OCI-LY7 (cell line): ENCODE measurements at regions not wholly inside any gene's neighbourhood (a gene's known extent, or its start where the extent isn't known, plus 50 kb on each side); places are given as distances from the start of the nearest gene placed in this dataset.

Experiments
- EZH2phosphoT487 ChIP-seq: fragments of 200-600 bp; sonication (generic); IDR thresholded peaks from 2 replicates; pipeline ENCODE4 v1.6.1; 2018; ENCODE audit warnings: low read depth, borderline replicate concordance, mild to moderate bottlenecking, mixed run types, antibody characterized with exemption, low read length, moderate library complexity, mixed read lengths
- TF ChIP-seq, protein P1 (sequence below): fragments of 200-600 bp; sonication (generic); conservative IDR thresholded peaks from 2 replicates; pipeline ENCODE4 v1.5.1; 2014; ENCODE audit warnings: mild to moderate bottlenecking, antibody characterized with exemption, low read length, moderate library complexity, mixed read lengths

DNA sequence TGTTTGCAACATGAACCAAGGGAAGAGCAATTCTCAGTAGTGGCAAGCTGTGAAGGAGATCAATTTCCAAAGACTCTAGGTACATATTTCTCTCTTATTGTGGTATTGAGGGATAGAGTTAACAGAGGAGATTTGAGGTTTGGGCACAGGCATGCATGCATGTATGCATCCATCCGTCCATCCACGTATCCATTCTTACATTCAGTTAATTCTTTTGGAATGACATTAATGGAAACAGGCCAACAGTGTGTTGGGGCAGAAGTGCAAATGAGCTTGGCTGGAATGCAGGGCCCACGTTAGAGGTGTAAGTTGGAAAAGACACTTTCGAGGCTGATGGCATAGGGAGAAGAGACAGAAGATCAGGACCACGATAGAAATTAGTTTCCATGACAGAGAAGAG is 216.9 kb upstream of the PELI2 start:
- TF ChIP-seq, protein P1, sequence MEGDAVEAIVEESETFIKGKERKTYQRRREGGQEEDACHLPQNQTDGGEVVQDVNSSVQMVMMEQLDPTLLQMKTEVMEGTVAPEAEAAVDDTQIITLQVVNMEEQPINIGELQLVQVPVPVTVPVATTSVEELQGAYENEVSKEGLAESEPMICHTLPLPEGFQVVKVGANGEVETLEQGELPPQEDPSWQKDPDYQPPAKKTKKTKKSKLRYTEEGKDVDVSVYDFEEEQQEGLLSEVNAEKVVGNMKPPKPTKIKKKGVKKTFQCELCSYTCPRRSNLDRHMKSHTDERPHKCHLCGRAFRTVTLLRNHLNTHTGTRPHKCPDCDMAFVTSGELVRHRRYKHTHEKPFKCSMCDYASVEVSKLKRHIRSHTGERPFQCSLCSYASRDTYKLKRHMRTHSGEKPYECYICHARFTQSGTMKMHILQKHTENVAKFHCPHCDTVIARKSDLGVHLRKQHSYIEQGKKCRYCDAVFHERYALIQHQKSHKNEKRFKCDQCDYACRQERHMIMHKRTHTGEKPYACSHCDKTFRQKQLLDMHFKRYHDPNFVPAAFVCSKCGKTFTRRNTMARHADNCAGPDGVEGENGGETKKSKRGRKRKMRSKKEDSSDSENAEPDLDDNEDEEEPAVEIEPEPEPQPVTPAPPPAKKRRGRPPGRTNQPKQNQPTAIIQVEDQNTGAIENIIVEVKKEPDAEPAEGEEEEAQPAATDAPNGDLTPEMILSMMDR = no peak
- TF ChIP-seq EZH2phosphoT487 = no peak
